ENCODE measurements at regions not wholly inside any gene's neighbourhood (a gene's known extent, or its start where the extent isn't known, plus 50 kb on each side); places are given as distances from the start of the nearest gene placed in this dataset.

GRCh38 chr2:133812826-133813617, 244.8 kb upstream of the NCKAP5 start:
- no peak for DNase-seq (ENCODE audit: low spot score)

- DNase-seq (ENCODE audit: low spot score) = no peak
Observed at GRCh38 chr2:133814890-133815289, 246.6 kb upstream of the NCKAP5 start.

- DNase-seq (ENCODE audit: low spot score) = no peak
Observed at GRCh38 chr2:133816037-133816436, 247.8 kb upstream of the NCKAP5 start.

- DNase-seq (ENCODE audit: low spot score) = peak; percentile 38
Observed at GRCh38 chr2:133817680-133818566, 249.7 kb upstream of the NCKAP5 start.

GRCh38 chr2:133818661-133819060, 250.4 kb upstream of the NCKAP5 start:
- DNase-seq (ENCODE audit: low spot score) = no peak

GRCh38 chr2:133819906-133820305, 251.6 kb upstream of the NCKAP5 start:
- no peak for DNase-seq (ENCODE audit: low spot score)

GRCh38 chr2:133821107-133821760, 253.0 kb upstream of the NCKAP5 start:
- no peak for DNase-seq (ENCODE audit: low spot score)

GRCh38 chr2:133822517-133823225, 254.4 kb upstream of the NCKAP5 start:
- DNase-seq (ENCODE audit: low spot score) = no peak

- DNase-seq (ENCODE audit: low spot score) = no peak
Observed at GRCh38 chr2:133823226-133823550, 254.9 kb upstream of the NCKAP5 start.

GRCh38 chr2:133824869-133825268, 256.6 kb upstream of the NCKAP5 start:
- DNase-seq (ENCODE audit: low spot score) = no peak

GRCh38 chr2:133825778-133826177, 257.5 kb upstream of the NCKAP5 start:
- no peak for DNase-seq (ENCODE audit: low spot score)

- DNase-seq (ENCODE audit: low spot score) = no peak
Observed at GRCh38 chr2:133828913-133829312, 260.6 kb upstream of the NCKAP5 start.

GRCh38 chr2:133829450-133830020, 261.3 kb upstream of the NCKAP5 start:
- no peak for DNase-seq (ENCODE audit: low spot score)

GRCh38 chr2:133833746-133834145, 265.5 kb upstream of the NCKAP5 start:
- DNase-seq (ENCODE audit: low spot score) = no peak

- DNase-seq (ENCODE audit: low spot score) = no peak
Observed at GRCh38 chr2:133835821-133836619, 267.8 kb upstream of the NCKAP5 start.

- DNase-seq (ENCODE audit: low spot score) = no peak
Observed at GRCh38 chr2:133836691-133837345, 268.6 kb upstream of the NCKAP5 start.

- no peak for DNase-seq (ENCODE audit: low spot score)
Observed at GRCh38 chr2:133837441-133838094, 269.3 kb upstream of the NCKAP5 start.

GRCh38 chr2:133838642-133839365, 270.5 kb upstream of the NCKAP5 start:
- DNase-seq (ENCODE audit: low spot score) = no peak

GRCh38 chr2:133839677-133840076, 271.4 kb upstream of the NCKAP5 start:
- no peak for DNase-seq (ENCODE audit: low spot score)
